ENCODE measurements at regions not wholly inside any gene's neighbourhood (a gene's known extent, or its start where the extent isn't known, plus 50 kb on each side); places are given as distances from the start of the nearest gene placed in this dataset.
A peak's percentile ranks its signal among the peaks of the same experiment; 100 is the strongest.

GRCh38 chr10:28903063-28903462 lies 225.7 kb downstream of the BAMBI start:
- peak; percentile 21 for DNase-seq (ENCODE audit: low read depth)
- H3K4me3 ChIP-seq (ENCODE audit: low read depth, low read length) = no peak overlapping the region
- no peak for TF ChIP-seq CTCF (IDR thresholded peaks at IDR 0.05; ENCODE audit: insufficient read depth, low read length)

GRCh38 chr10:28903736-28904135 lies 226.4 kb downstream of the BAMBI start:
- no peak overlapping the region for H3K4me3 ChIP-seq (ENCODE audit: low read depth, low read length)
- DNase-seq (ENCODE audit: low read depth) = no peak
- no peak for TF ChIP-seq CTCF (IDR thresholded peaks at IDR 0.05; ENCODE audit: insufficient read depth, low read length)

GRCh38 chr10:28905371-28905770 lies 228.1 kb downstream of the BAMBI start:
- TF ChIP-seq CTCF (IDR thresholded peaks at IDR 0.05; ENCODE audit: insufficient read depth, low read length) = no peak
- no peak overlapping the region for H3K4me3 ChIP-seq (ENCODE audit: low read depth, low read length)
- DNase-seq (ENCODE audit: low read depth) = no peak

GRCh38 chr10:28906011-28906411 lies 228.7 kb downstream of the BAMBI start:
- TF ChIP-seq CTCF (IDR thresholded peaks at IDR 0.05; ENCODE audit: insufficient read depth, low read length) = no peak
- no peak for DNase-seq (ENCODE audit: low read depth)
- no peak overlapping the region for H3K4me3 ChIP-seq (ENCODE audit: low read depth, low read length)

GRCh38 chr10:28906415-28906814 lies 229.1 kb downstream of the BAMBI start:
- no peak for DNase-seq (ENCODE audit: low read depth)
- H3K4me3 ChIP-seq (ENCODE audit: low read depth, low read length) = no peak overlapping the region
- no peak for TF ChIP-seq CTCF (IDR thresholded peaks at IDR 0.05; ENCODE audit: insufficient read depth, low read length)

- no peak for TF ChIP-seq CTCF (IDR thresholded peaks at IDR 0.05; ENCODE audit: insufficient read depth, low read length)
- H3K4me3 ChIP-seq (ENCODE audit: low read depth, low read length) = no peak overlapping the region
- peak; percentile 36 for DNase-seq (ENCODE audit: low read depth)
Observed at GRCh38 chr10:28906934-28907333, 229.6 kb downstream of the BAMBI start.

GRCh38 chr10:28909875-28910274 lies 232.6 kb downstream of the BAMBI start:
- DNase-seq (ENCODE audit: low read depth) = no peak
- TF ChIP-seq CTCF (IDR thresholded peaks at IDR 0.05; ENCODE audit: insufficient read depth, low read length) = no peak
- H3K4me3 ChIP-seq (ENCODE audit: low read depth, low read length) = no peak overlapping the region
